ENCODE measurements at regions not wholly inside any gene's neighbourhood (a gene's known extent, or its start where the extent isn't known, plus 50 kb on each side); places are given as distances from the start of the nearest gene placed in this dataset.

- H3K36me3 ChIP-seq (ENCODE audit: control insufficient read depth in 2 of 2, insufficient read depth in 2 of 2, low read length in 1 of 2) = no peaks in the 10 kb centered on the region
- 50 to 55% methylated on average over 5 of the region's 5 CpGs for WGBS, 2 donors
- H3K9me3 ChIP-seq (ENCODE audit: control insufficient read depth in 2 of 2, insufficient read depth in 1 of 2, low read depth in 1 of 2, low read length in 1 of 2) = no peaks in the 10 kb centered on the region
- no peak overlapping the region for H3K4me3 ChIP-seq (ENCODE audit: low read depth in 1 of 2, low read length in 2 of 2)
- H3K4me1 ChIP-seq (ENCODE audit: control insufficient read depth in 2 of 2, insufficient read depth in 2 of 2, low read length in 1 of 2) = no peaks in the 10 kb centered on the region
- peaks cover 0 to 3% of the 10 kb centered on the region in 2 donors for H3K27me3 ChIP-seq (ENCODE audit: control insufficient read depth in 1 of 2, insufficient read depth in 2 of 2, low read length in 2 of 2)
- no peak overlapping the region for H3K27ac ChIP-seq (ENCODE audit: low read depth in 2 of 2, low read length in 1 of 2)
These were observed 114.8 kb upstream of the ATP6AP2 start for GRCh38 chrX:40465735-40466551.

GRCh38 chrX:40462795-40463194, 118.0 kb upstream of the ATP6AP2 start:
- no peak overlapping the region for H3K27ac ChIP-seq (ENCODE audit: low read depth in 2 of 2, low read length in 1 of 2)
- H3K9me3 ChIP-seq (ENCODE audit: control insufficient read depth in 2 of 2, insufficient read depth in 1 of 2, low read depth in 1 of 2, low read length in 1 of 2) = peaks cover 0 to 1% of the 10 kb centered on the region in 2 donors
- H3K36me3 ChIP-seq (ENCODE audit: control insufficient read depth in 2 of 2, insufficient read depth in 2 of 2, low read length in 1 of 2) = no peaks in the 10 kb centered on the region
- no peaks in the 10 kb centered on the region for H3K4me1 ChIP-seq (ENCODE audit: control insufficient read depth in 2 of 2, insufficient read depth in 2 of 2, low read length in 1 of 2)
- WGBS, 2 donors = 59 to 67% methylated on average over 4 of the region's 4 CpGs
- H3K27me3 ChIP-seq (ENCODE audit: control insufficient read depth in 1 of 2, insufficient read depth in 2 of 2, low read length in 2 of 2) = no peaks in the 10 kb centered on the region
- H3K4me3 ChIP-seq (ENCODE audit: low read depth in 1 of 2, low read length in 2 of 2) = no peak overlapping the region

- WGBS, 2 donors = 71 to 86% methylated on average over 5 of the region's 5 CpGs
- H3K9me3 ChIP-seq (ENCODE audit: control insufficient read depth in 2 of 2, insufficient read depth in 1 of 2, low read depth in 1 of 2, low read length in 1 of 2) = peaks cover 0 to 3% of the 10 kb centered on the region in 2 donors
- no peak overlapping the region for H3K4me3 ChIP-seq (ENCODE audit: low read depth in 1 of 2, low read length in 2 of 2)
- no peaks in the 10 kb centered on the region for H3K36me3 ChIP-seq (ENCODE audit: control insufficient read depth in 2 of 2, insufficient read depth in 2 of 2, low read length in 1 of 2)
- H3K27me3 ChIP-seq (ENCODE audit: control insufficient read depth in 1 of 2, insufficient read depth in 2 of 2, low read length in 2 of 2) = no peaks in the 10 kb centered on the region
- H3K4me1 ChIP-seq (ENCODE audit: control insufficient read depth in 2 of 2, insufficient read depth in 2 of 2, low read length in 1 of 2) = no peaks in the 10 kb centered on the region
- H3K27ac ChIP-seq (ENCODE audit: low read depth in 2 of 2, low read length in 1 of 2) = no peak overlapping the region
These were observed 119.8 kb upstream of the ATP6AP2 start for GRCh38 chrX:40460926-40461325.

GRCh38 chrX:40459571-40460158, 121.1 kb upstream of the ATP6AP2 start:
- Histone ChIP-seq H3K4me3 (ENCODE audit: low read depth in 1 of 2, low read length in 2 of 2) (no peak overlapping the region), H3K9me3 (ENCODE audit: control insufficient read depth in 2 of 2, insufficient read depth in 1 of 2, low read depth in 1 of 2, low read length in 1 of 2) (peaks cover 0 to 3% of the 10 kb centered on the region in 2 donors), H3K27me3 (ENCODE audit: control insufficient read depth in 1 of 2, insufficient read depth in 2 of 2, low read length in 2 of 2) (no peaks in the 10 kb centered on the region), H3K4me1 (ENCODE audit: control insufficient read depth in 2 of 2, insufficient read depth in 2 of 2, low read length in 1 of 2) (no peaks in the 10 kb centered on the region), H3K27ac (ENCODE audit: low read depth in 2 of 2, low read length in 1 of 2) (no peak overlapping the region), H3K36me3 (ENCODE audit: control insufficient read depth in 2 of 2, insufficient read depth in 2 of 2, low read length in 1 of 2) (no peaks in the 10 kb centered on the region)
- WGBS, 2 donors = 67 to 73% methylated on average over 5 of the region's 5 CpGs

- no peaks in the 10 kb centered on the region for H3K4me1 ChIP-seq (ENCODE audit: control insufficient read depth in 2 of 2, insufficient read depth in 2 of 2, low read length in 1 of 2)
- no peaks in the 10 kb centered on the region for H3K27me3 ChIP-seq (ENCODE audit: control insufficient read depth in 1 of 2, insufficient read depth in 2 of 2, low read length in 2 of 2)
- no peaks in the 10 kb centered on the region for H3K36me3 ChIP-seq (ENCODE audit: control insufficient read depth in 2 of 2, insufficient read depth in 2 of 2, low read length in 1 of 2)
- H3K9me3 ChIP-seq (ENCODE audit: control insufficient read depth in 2 of 2, insufficient read depth in 1 of 2, low read depth in 1 of 2, low read length in 1 of 2) = peaks cover 0 to 3% of the 10 kb centered on the region in 2 donors
- no peak overlapping the region for H3K4me3 ChIP-seq (ENCODE audit: low read depth in 1 of 2, low read length in 2 of 2)
- no peak overlapping the region for H3K27ac ChIP-seq (ENCODE audit: low read depth in 2 of 2, low read length in 1 of 2)
These were observed 123.4 kb upstream of the ATP6AP2 start for GRCh38 chrX:40457406-40457805.

- 50 to 82% methylated on average over 6 of the region's 6 CpGs for WGBS, 2 donors
- H3K36me3 ChIP-seq (ENCODE audit: control insufficient read depth in 2 of 2, insufficient read depth in 2 of 2, low read length in 1 of 2) = no peaks in the 10 kb centered on the region
- no peaks in the 10 kb centered on the region for H3K9me3 ChIP-seq (ENCODE audit: control insufficient read depth in 2 of 2, insufficient read depth in 1 of 2, low read depth in 1 of 2, low read length in 1 of 2)
- H3K27me3 ChIP-seq (ENCODE audit: control insufficient read depth in 1 of 2, insufficient read depth in 2 of 2, low read length in 2 of 2) = peaks cover 0 to 3% of the 10 kb centered on the region in 2 donors
- H3K27ac ChIP-seq (ENCODE audit: low read depth in 2 of 2, low read length in 1 of 2) = no peak overlapping the region
- H3K4me3 ChIP-seq (ENCODE audit: low read depth in 1 of 2, low read length in 2 of 2) = no peak overlapping the region
- no peaks in the 10 kb centered on the region for H3K4me1 ChIP-seq (ENCODE audit: control insufficient read depth in 2 of 2, insufficient read depth in 2 of 2, low read length in 1 of 2)
These were observed 128.7 kb upstream of the ATP6AP2 start for GRCh38 chrX:40452031-40452430.

GRCh38 chrX:40449956-40450706, 130.6 kb upstream of the ATP6AP2 start:
- H3K4me1 ChIP-seq (ENCODE audit: control insufficient read depth in 2 of 2, insufficient read depth in 2 of 2, low read length in 1 of 2) = no peaks in the 10 kb centered on the region
- H3K27ac ChIP-seq (ENCODE audit: low read depth in 2 of 2, low read length in 1 of 2) = peak overlapping the region in 1 of 2 donors; percentile 70
- WGBS, 2 donors = 54 to 63% methylated on average over 8 of the region's 8 CpGs

GRCh38 chrX:40449396-40449795, 131.4 kb upstream of the ATP6AP2 start:
- Histone ChIP-seq H3K27ac (ENCODE audit: low read depth in 2 of 2, low read length in 1 of 2) (peak overlapping the region in 1 of 2 donors; percentile 70), H3K27me3 (ENCODE audit: control insufficient read depth in 1 of 2, insufficient read depth in 2 of 2, low read length in 2 of 2) (peaks cover 0 to 3% of the 10 kb centered on the region in 2 donors), H3K4me1 (ENCODE audit: control insufficient read depth in 2 of 2, insufficient read depth in 2 of 2, low read length in 1 of 2) (no peaks in the 10 kb centered on the region), H3K36me3 (ENCODE audit: control insufficient read depth in 2 of 2, insufficient read depth in 2 of 2, low read length in 1 of 2) (no peaks in the 10 kb centered on the region), H3K4me3 (ENCODE audit: low read depth in 1 of 2, low read length in 2 of 2) (no peak overlapping the region), H3K9me3 (ENCODE audit: control insufficient read depth in 2 of 2, insufficient read depth in 1 of 2, low read depth in 1 of 2, low read length in 1 of 2) (no peaks in the 10 kb centered on the region)
- WGBS, 2 donors = 43 to 50% methylated on average over 7 of the region's 7 CpGs

More at GRCh38 chrX:40449956-40450706, 130.6 kb upstream of the ATP6AP2 start:
- H3K9me3 ChIP-seq (ENCODE audit: control insufficient read depth in 2 of 2, insufficient read depth in 1 of 2, low read depth in 1 of 2, low read length in 1 of 2) = no peaks in the 10 kb centered on the region
- no peak overlapping the region for H3K4me3 ChIP-seq (ENCODE audit: low read depth in 1 of 2, low read length in 2 of 2)
- H3K27me3 ChIP-seq (ENCODE audit: control insufficient read depth in 1 of 2, insufficient read depth in 2 of 2, low read length in 2 of 2) = peaks cover 0 to 3% of the 10 kb centered on the region in 2 donors
- H3K36me3 ChIP-seq (ENCODE audit: control insufficient read depth in 2 of 2, insufficient read depth in 2 of 2, low read length in 1 of 2) = no peaks in the 10 kb centered on the region

- WGBS, 2 donors = 49 to 70% methylated on average over 6 of the region's 6 CpGs
- Histone ChIP-seq H3K9me3 (ENCODE audit: control insufficient read depth in 2 of 2, insufficient read depth in 1 of 2, low read depth in 1 of 2, low read length in 1 of 2) (no peaks in the 10 kb centered on the region), H3K36me3 (ENCODE audit: control insufficient read depth in 2 of 2, insufficient read depth in 2 of 2, low read length in 1 of 2) (no peaks in the 10 kb centered on the region), H3K4me1 (ENCODE audit: control insufficient read depth in 2 of 2, insufficient read depth in 2 of 2, low read length in 1 of 2) (no peaks in the 10 kb centered on the region), H3K27ac (ENCODE audit: low read depth in 2 of 2, low read length in 1 of 2) (peak overlapping the region in 1 of 2 donors; percentile 65), H3K27me3 (ENCODE audit: control insufficient read depth in 1 of 2, insufficient read depth in 2 of 2, low read length in 2 of 2) (peaks cover 0 to 3% of the 10 kb centered on the region in 2 donors), H3K4me3 (ENCODE audit: low read depth in 1 of 2, low read length in 2 of 2) (no peak overlapping the region)
These were observed 132.0 kb upstream of the ATP6AP2 start for GRCh38 chrX:40448793-40449192.

Data from esophagus (tissue), 2 donors.